LoVo (cell line): ENCODE measurements at regions not wholly inside any gene's neighbourhood (a gene's known extent, or its start where the extent isn't known, plus 50 kb on each side); places are given as distances from the start of the nearest gene placed in this dataset.
"Not testable (repeated sequence)": the region's sequence is repeated elsewhere in the genome, so short reads cannot be mapped to it uniquely, and the experiment has no call there.

Experiments used
- DNase-seq: peaks from one replicate; pipeline ENCODE4 v3.0.0-alpha.2; 2016; ENCODE audit warnings: low spot score

- no peak for DNase-seq
Measured at GRCh38 chr6:153553627-153554026, 422.5 kb upstream of the RGS17 start.

- no peak for DNase-seq
Measured at GRCh38 chr6:153539602-153540001, 408.5 kb upstream of the RGS17 start.

GRCh38 chr6:153538491-153538890 is 407.4 kb upstream of the RGS17 start:
- no peak for DNase-seq

GRCh38 chr6:153537422-153537821 is 406.3 kb upstream of the RGS17 start:
- no peak for DNase-seq

- DNase-seq = no peak
Measured at GRCh38 chr6:153526479-153526878, 395.4 kb upstream of the RGS17 start.

GRCh38 chr6:153525998-153526397 is 394.9 kb upstream of the RGS17 start:
- DNase-seq = no peak

GRCh38 chr6:153523390-153523789 is 392.3 kb upstream of the RGS17 start:
- DNase-seq = no peak

- peak; percentile 33 for DNase-seq
Measured at GRCh38 chr6:153511896-153512496, 380.9 kb upstream of the RGS17 start.

- DNase-seq = no peak
Measured at GRCh38 chr6:153503810-153504209, 372.7 kb upstream of the RGS17 start.

- no peak for DNase-seq
Measured at GRCh38 chr6:153493501-153493900, 362.4 kb upstream of the RGS17 start.

GRCh38 chr6:153489479-153489878 is 358.4 kb upstream of the RGS17 start:
- DNase-seq = no peak

GRCh38 chr6:153488267-153488666 is 357.2 kb upstream of the RGS17 start:
- no peak for DNase-seq

GRCh38 chr6:153485072-153485471 is 354.0 kb upstream of the RGS17 start:
- no peak for DNase-seq

- DNase-seq = no peak
Measured at GRCh38 chr6:153484056-153484455, 353.0 kb upstream of the RGS17 start.

GRCh38 chr6:153476243-153476642 is 345.2 kb upstream of the RGS17 start:
- no peak for DNase-seq

- DNase-seq = no peak
Measured at GRCh38 chr6:153465050-153465449, 334.0 kb upstream of the RGS17 start.

- no peak for DNase-seq
Measured at GRCh38 chr6:153449279-153449678, 318.2 kb upstream of the RGS17 start.

GRCh38 chr6:153442749-153443148 is 311.7 kb upstream of the RGS17 start:
- DNase-seq = not testable (repeated sequence)

- no peak for DNase-seq
Measured at GRCh38 chr6:153442096-153442495, 311.0 kb upstream of the RGS17 start.

GRCh38 chr6:153437193-153437592 is 306.1 kb upstream of the RGS17 start:
- DNase-seq = no peak

- no peak for DNase-seq
Measured at GRCh38 chr6:153436351-153436750, 305.3 kb upstream of the RGS17 start.

GRCh38 chr6:153435787-153436186 is 304.7 kb upstream of the RGS17 start:
- DNase-seq = no peak

GRCh38 chr6:153425536-153425935 is 294.5 kb upstream of the RGS17 start:
- DNase-seq = no peak

- no peak for DNase-seq
Measured at GRCh38 chr6:153424719-153425400, 293.8 kb upstream of the RGS17 start.
